ENCODE measurements at regions not wholly inside any gene's neighbourhood (a gene's known extent, or its start where the extent isn't known, plus 50 kb on each side); places are given as distances from the start of the nearest gene placed in this dataset.

- Mint-ChIP-seq H3K4me3 (ENCODE audit: unreplicated experiment) (no peak overlapping the region), H3K36me3 (ENCODE audit: low read depth, unreplicated experiment) (no peaks in the 10 kb centered on the region), H3K9me3 (ENCODE audit: unreplicated experiment) (no peaks in the 10 kb centered on the region), H3K27me3 (ENCODE audit: unreplicated experiment) (peaks cover 5% of the 10 kb centered on the region), H3K27ac (ENCODE audit: unreplicated experiment) (no peak overlapping the region), H3K4me1 (ENCODE audit: unreplicated experiment) (no peaks in the 10 kb centered on the region)
- no peak for DNase-seq (ENCODE audit: low spot score)
- no peak for TF ChIP-seq CTCF (IDR thresholded peaks at IDR 0.05; ENCODE audit: unreplicated experiment)
Observed at GRCh38 chr3:11919390-11919789, 72.7 kb upstream of the TAMM41 start.

- peaks cover 1% of the 10 kb centered on the region for H3K27me3 Mint-ChIP-seq (ENCODE audit: unreplicated experiment)
- TF ChIP-seq CTCF (IDR thresholded peaks at IDR 0.05; ENCODE audit: unreplicated experiment), result no peak
- no peaks in the 10 kb centered on the region for H3K36me3 Mint-ChIP-seq (ENCODE audit: low read depth, unreplicated experiment)
- no peak for DNase-seq (ENCODE audit: low spot score)
- H3K9me3 Mint-ChIP-seq (ENCODE audit: unreplicated experiment), result no peaks in the 10 kb centered on the region
- H3K4me1 Mint-ChIP-seq (ENCODE audit: unreplicated experiment), result no peaks in the 10 kb centered on the region
- no peak overlapping the region for H3K27ac Mint-ChIP-seq (ENCODE audit: unreplicated experiment)
- H3K4me3 Mint-ChIP-seq (ENCODE audit: unreplicated experiment), result no peak overlapping the region
Observed at GRCh38 chr3:11924518-11924917, 77.8 kb upstream of the TAMM41 start.

- no peaks in the 10 kb centered on the region for H3K4me1 Mint-ChIP-seq (ENCODE audit: unreplicated experiment)
- no peak overlapping the region for H3K4me3 Mint-ChIP-seq (ENCODE audit: unreplicated experiment)
- no peak for DNase-seq (ENCODE audit: low spot score)
- H3K27me3 Mint-ChIP-seq (ENCODE audit: unreplicated experiment), result peaks cover 2% of the 10 kb centered on the region
- no peak overlapping the region for H3K27ac Mint-ChIP-seq (ENCODE audit: unreplicated experiment)
- H3K9me3 Mint-ChIP-seq (ENCODE audit: unreplicated experiment), result no peaks in the 10 kb centered on the region
- no peaks in the 10 kb centered on the region for H3K36me3 Mint-ChIP-seq (ENCODE audit: low read depth, unreplicated experiment)
- no peak for TF ChIP-seq CTCF (IDR thresholded peaks at IDR 0.05; ENCODE audit: unreplicated experiment)
Observed at GRCh38 chr3:11928381-11928780, 75.8 kb upstream of the SYN2 start.

GRCh38 chr3:11929531-11929930 is 74.7 kb upstream of the SYN2 start:
- H3K27me3 Mint-ChIP-seq (ENCODE audit: unreplicated experiment), result peaks cover 2% of the 10 kb centered on the region
- no peak for DNase-seq (ENCODE audit: low spot score)
- TF ChIP-seq CTCF (IDR thresholded peaks at IDR 0.05; ENCODE audit: unreplicated experiment), result no peak

GRCh38 chr3:11930084-11930483 is 74.1 kb upstream of the SYN2 start:
- Mint-ChIP-seq H3K4me3 (ENCODE audit: unreplicated experiment) (no peak overlapping the region), H3K36me3 (ENCODE audit: low read depth, unreplicated experiment) (no peaks in the 10 kb centered on the region), H3K4me1 (ENCODE audit: unreplicated experiment) (no peaks in the 10 kb centered on the region), H3K9me3 (ENCODE audit: unreplicated experiment) (no peaks in the 10 kb centered on the region), H3K27me3 (ENCODE audit: unreplicated experiment) (peaks cover 2% of the 10 kb centered on the region), H3K27ac (ENCODE audit: unreplicated experiment) (no peak overlapping the region)
- no peak for TF ChIP-seq CTCF (IDR thresholded peaks at IDR 0.05; ENCODE audit: unreplicated experiment)
- DNase-seq (ENCODE audit: low spot score), result no peak

More at GRCh38 chr3:11929531-11929930, 74.7 kb upstream of the SYN2 start:
- Mint-ChIP-seq H3K4me1 (ENCODE audit: unreplicated experiment) (no peaks in the 10 kb centered on the region), H3K27ac (ENCODE audit: unreplicated experiment) (no peak overlapping the region), H3K36me3 (ENCODE audit: low read depth, unreplicated experiment) (no peaks in the 10 kb centered on the region), H3K9me3 (ENCODE audit: unreplicated experiment) (no peaks in the 10 kb centered on the region), H3K4me3 (ENCODE audit: unreplicated experiment) (no peak overlapping the region)

Data from endothelial cell (in vitro differentiated cells).